ENCODE measurements at regions not wholly inside any gene's neighbourhood (a gene's known extent, or its start where the extent isn't known, plus 50 kb on each side); places are given as distances from the start of the nearest gene placed in this dataset.
"Not testable (repeated sequence)": the region's sequence is repeated elsewhere in the genome, so short reads cannot be mapped to it uniquely, and the experiment has no call there.

- TF ChIP-seq, protein P1, sequence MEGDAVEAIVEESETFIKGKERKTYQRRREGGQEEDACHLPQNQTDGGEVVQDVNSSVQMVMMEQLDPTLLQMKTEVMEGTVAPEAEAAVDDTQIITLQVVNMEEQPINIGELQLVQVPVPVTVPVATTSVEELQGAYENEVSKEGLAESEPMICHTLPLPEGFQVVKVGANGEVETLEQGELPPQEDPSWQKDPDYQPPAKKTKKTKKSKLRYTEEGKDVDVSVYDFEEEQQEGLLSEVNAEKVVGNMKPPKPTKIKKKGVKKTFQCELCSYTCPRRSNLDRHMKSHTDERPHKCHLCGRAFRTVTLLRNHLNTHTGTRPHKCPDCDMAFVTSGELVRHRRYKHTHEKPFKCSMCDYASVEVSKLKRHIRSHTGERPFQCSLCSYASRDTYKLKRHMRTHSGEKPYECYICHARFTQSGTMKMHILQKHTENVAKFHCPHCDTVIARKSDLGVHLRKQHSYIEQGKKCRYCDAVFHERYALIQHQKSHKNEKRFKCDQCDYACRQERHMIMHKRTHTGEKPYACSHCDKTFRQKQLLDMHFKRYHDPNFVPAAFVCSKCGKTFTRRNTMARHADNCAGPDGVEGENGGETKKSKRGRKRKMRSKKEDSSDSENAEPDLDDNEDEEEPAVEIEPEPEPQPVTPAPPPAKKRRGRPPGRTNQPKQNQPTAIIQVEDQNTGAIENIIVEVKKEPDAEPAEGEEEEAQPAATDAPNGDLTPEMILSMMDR (IDR thresholded peaks at IDR 0.05), result not testable (repeated sequence)
- TF ChIP-seq POLR2AphosphoS5 (IDR thresholded peaks at IDR 0.05), result not testable (repeated sequence)
Measured at GRCh38 chr4:188797011-188797410, 657.8 kb downstream of the TRIML1 start.
